ENCODE measurements at regions not wholly inside any gene's neighbourhood (a gene's known extent, or its start where the extent isn't known, plus 50 kb on each side); places are given as distances from the start of the nearest gene placed in this dataset.

GRCh38 chr3:161975201-161975600 is 478.6 kb downstream of the OTOL1 start:
- DNase-seq (ENCODE audit: low read depth) (no peak), FAIRE-seq (no peak)
- TF ChIP-seq CTCF (IDR thresholded peaks at IDR 0.05; ENCODE audit: insufficient read depth, low read length, severe bottlenecking), result no peak
- no peaks in the 10 kb centered on the region for H3K27me3 ChIP-seq (ENCODE audit: control insufficient read depth, insufficient read depth, low read length)
- no peaks in the 10 kb centered on the region for H3K36me3 ChIP-seq (ENCODE audit: control insufficient read depth, insufficient read depth, low read length)
- no peak overlapping the region for H3K4me3 ChIP-seq (ENCODE audit: low read depth, low read length)

- H3K36me3 ChIP-seq (ENCODE audit: control insufficient read depth, insufficient read depth, low read length), result no peaks in the 10 kb centered on the region
- no peaks in the 10 kb centered on the region for H3K27me3 ChIP-seq (ENCODE audit: control insufficient read depth, insufficient read depth, low read length)
- DNase-seq (ENCODE audit: low read depth), result no peak
- no peak for FAIRE-seq
- no peak overlapping the region for H3K4me3 ChIP-seq (ENCODE audit: low read depth, low read length)
- TF ChIP-seq CTCF (IDR thresholded peaks at IDR 0.05; ENCODE audit: insufficient read depth, low read length, severe bottlenecking), result no peak
Observed at GRCh38 chr3:161977063-161977462, 480.5 kb downstream of the OTOL1 start.

GRCh38 chr3:161977850-161978249 is 481.2 kb downstream of the OTOL1 start:
- DNase-seq (ENCODE audit: low read depth) (no peak), FAIRE-seq (no peak)
- Histone ChIP-seq H3K4me3 (ENCODE audit: low read depth, low read length) (no peak overlapping the region), H3K36me3 (ENCODE audit: control insufficient read depth, insufficient read depth, low read length) (no peaks in the 10 kb centered on the region), H3K27me3 (ENCODE audit: control insufficient read depth, insufficient read depth, low read length) (no peaks in the 10 kb centered on the region)
- TF ChIP-seq CTCF (IDR thresholded peaks at IDR 0.05; ENCODE audit: insufficient read depth, low read length, severe bottlenecking), result no peak

- TF ChIP-seq CTCF (IDR thresholded peaks at IDR 0.05; ENCODE audit: insufficient read depth, low read length, severe bottlenecking), result no peak
- no peak for FAIRE-seq
- H3K4me3 ChIP-seq (ENCODE audit: low read depth, low read length), result no peak overlapping the region
Observed at GRCh38 chr3:161987933-161988332, 491.3 kb downstream of the OTOL1 start.

GRCh38 chr3:161989012-161989411 is 492.4 kb downstream of the OTOL1 start:
- no peak for TF ChIP-seq CTCF (IDR thresholded peaks at IDR 0.05; ENCODE audit: insufficient read depth, low read length, severe bottlenecking)
- H3K27me3 ChIP-seq (ENCODE audit: control insufficient read depth, insufficient read depth, low read length), result no peaks in the 10 kb centered on the region
- no peaks in the 10 kb centered on the region for H3K36me3 ChIP-seq (ENCODE audit: control insufficient read depth, insufficient read depth, low read length)
- no peak for DNase-seq (ENCODE audit: low read depth)
- H3K4me3 ChIP-seq (ENCODE audit: low read depth, low read length), result no peak overlapping the region
- FAIRE-seq, result no peak

More at GRCh38 chr3:161987933-161988332, 491.3 kb downstream of the OTOL1 start:
- DNase-seq (ENCODE audit: low read depth), result no peak
- H3K36me3 ChIP-seq (ENCODE audit: control insufficient read depth, insufficient read depth, low read length), result no peaks in the 10 kb centered on the region
- no peaks in the 10 kb centered on the region for H3K27me3 ChIP-seq (ENCODE audit: control insufficient read depth, insufficient read depth, low read length)

- H3K27me3 ChIP-seq (ENCODE audit: control insufficient read depth, insufficient read depth, low read length), result no peaks in the 10 kb centered on the region
- no peak for DNase-seq (ENCODE audit: low read depth)
- no peak for FAIRE-seq
- H3K36me3 ChIP-seq (ENCODE audit: control insufficient read depth, insufficient read depth, low read length), result no peaks in the 10 kb centered on the region
- TF ChIP-seq CTCF (IDR thresholded peaks at IDR 0.05; ENCODE audit: insufficient read depth, low read length, severe bottlenecking), result no peak
- no peak overlapping the region for H3K4me3 ChIP-seq (ENCODE audit: low read depth, low read length)
Observed at GRCh38 chr3:161990036-161990435, 493.4 kb downstream of the OTOL1 start.
